ENCODE measurements at regions not wholly inside any gene's neighbourhood (a gene's known extent, or its start where the extent isn't known, plus 50 kb on each side); places are given as distances from the start of the nearest gene placed in this dataset.

DNA sequence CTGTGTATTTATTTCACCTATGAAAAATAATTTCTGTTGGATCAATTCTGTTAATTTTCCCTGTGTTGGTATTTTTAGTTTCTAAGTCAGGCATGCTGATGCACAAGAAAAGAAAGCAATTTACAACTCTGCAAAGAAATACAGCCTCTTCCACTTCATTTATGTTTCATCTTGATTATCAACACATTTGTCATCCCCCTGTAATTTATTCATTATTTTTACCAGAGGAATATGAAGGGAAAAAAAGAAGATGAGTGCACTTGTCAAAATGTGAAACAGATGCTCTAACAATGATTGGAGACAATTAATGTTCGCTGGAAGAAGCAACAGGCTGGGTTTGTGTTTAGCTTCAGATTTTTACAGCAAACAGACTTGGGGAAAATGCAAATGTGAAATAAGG lies 958.5 kb upstream of the SEL1L start:
- no peak for DNase-seq

DNA sequence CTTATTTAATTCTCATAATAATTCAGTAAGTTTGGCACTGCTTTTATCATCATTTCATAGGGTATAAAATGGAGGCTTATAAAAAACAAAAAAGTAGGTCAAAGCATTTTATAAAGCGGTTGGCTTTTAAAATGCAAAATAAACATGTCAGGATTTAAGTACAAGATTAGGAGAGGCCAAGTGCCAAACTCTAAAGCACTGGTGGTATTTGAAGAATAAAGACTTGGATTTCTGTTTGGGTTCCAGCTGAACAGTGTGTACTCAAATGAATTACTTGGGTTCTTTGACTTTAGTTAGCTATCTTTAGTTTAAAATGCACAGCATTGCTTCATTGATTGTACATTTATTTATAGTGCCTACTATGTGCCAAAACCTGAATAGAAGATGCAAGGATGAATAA lies 966.6 kb upstream of the SEL1L start:
- no peak for DNase-seq

DNA sequence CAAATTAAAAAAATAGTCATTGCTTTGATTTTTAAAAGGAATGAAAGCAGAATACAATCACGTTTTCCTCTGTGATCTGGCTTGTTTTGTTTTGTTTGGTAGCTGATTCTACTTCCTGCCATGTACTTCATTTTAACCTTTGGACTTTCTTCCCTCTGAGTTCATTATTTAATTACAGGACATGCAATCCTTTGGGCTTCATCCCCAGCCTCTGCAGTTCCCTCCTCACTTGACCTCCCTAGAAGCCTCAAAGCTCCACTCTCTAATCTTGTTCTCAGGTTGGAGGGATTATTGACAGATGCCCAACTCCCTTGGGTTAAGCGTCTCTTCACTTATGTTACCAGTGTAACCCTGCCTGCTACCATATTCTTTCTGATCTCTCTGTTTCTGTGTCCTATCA lies 967.9 kb upstream of the SEL1L start:
- DNase-seq = no peak

DNA sequence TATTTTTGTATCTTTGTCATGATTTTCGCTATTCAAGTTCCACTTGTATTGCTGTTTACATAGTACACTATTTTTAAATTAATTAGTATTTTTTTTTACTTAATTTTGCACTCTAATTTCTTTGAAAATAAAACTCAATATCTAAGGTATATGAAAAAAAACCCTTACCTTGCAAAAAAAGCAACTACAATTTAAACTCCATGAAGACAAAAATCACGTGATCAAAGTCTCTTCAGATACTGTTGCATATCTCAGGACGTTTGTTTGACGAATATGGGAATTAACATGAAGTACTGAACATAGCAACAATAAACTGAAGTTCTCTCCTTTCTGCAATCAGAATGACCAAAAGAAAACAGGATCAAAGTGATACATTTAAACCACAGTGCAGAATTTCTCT lies 968.4 kb upstream of the SEL1L start:
- no peak for DNase-seq

DNA sequence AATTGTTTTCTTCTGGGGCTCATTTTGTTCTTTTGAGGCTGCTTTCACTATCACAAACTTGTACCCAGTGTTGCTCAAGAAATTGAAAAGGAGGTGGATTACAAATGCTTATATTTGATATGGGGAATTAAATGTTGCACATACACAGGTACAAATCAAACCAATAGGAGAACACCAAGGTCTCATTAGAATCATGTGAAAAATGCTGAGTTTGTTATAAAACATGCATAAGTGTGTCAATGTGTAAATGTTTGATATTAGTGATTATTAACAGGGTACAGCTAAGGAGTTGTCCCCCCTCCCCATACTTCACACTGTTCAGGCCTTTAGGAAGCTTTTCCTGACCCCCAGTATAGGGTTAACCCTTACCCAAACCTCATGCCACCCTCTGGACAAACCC lies 971.2 kb upstream of the SEL1L start:
- no peak for DNase-seq

DNA sequence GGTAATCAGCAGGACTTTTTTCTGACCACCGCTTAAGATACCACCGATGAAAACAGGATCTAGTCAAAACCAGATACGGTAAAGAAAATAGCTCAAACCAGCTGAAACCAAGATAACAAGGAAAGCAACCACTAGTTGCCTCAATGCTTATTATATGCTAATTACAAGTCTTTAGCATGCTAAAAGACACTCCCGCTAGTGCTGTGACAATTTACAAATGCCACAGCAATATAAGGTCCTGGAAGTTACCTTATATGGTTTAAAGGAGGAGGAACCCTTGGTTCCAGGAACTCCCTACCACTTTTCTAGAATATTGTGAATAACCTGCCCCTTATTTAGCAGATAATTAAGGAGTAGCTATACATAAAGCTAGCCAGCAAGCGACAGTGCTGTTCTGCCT lies 976.4 kb upstream of the SEL1L start:
- DNase-seq = no peak

DNA sequence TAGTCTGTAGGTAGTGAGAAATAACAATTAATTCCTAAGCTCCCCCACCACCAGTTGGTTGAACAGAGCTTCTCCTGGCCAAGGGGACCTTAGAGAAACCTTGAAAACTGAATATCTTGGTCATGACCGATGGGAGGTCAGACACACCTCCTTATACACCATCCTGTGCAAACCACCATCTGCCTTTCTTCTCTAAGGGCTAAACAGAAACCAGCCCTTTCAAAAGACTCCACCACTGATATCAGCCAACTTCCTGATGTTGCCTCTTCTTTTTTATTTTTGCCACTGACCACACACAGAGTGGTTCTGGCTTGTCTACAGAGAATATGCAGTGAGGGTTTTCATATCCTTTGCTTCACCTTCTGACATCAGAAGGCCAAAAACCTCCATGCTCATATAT lies 977.7 kb upstream of the SEL1L start:
- DNase-seq = no peak

DNA sequence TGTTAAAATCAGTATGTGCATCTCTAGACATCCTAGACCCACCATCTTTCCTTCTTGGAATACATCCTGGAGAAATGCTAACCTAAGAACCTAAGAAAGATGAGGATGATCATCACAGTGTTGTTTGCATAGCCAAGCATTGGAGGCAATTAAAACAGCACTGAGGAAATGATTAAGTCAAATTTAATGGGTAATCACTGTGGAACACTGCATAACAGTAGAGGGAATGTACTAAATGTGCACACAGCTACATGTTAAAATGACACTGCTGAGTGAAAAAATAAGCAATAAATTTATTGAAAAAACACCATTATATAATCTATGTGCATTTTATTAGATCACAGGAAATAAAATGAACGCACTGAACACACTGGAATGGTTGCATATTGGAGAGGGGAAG lies 987.1 kb upstream of the SEL1L start:
- DNase-seq = no peak

DNA sequence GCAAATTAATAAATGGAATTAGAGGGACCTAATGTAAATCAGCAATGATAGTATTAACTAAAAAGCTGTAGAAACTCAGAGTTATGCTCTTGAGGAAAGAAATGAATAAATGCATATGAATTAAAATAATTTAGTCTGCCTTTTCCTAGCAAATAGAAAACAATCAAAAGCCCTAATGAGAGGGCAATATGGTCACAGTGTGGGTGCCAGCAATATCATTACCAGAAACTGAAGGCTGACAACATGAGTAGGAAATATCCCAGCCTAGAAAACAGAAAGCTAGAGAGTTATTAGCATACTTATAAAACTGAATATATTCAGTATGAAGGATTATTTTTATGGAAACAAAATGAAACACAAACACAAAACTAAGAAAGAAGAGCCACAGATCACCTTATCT lies 987.5 kb upstream of the SEL1L start:
- DNase-seq = no peak

DNA sequence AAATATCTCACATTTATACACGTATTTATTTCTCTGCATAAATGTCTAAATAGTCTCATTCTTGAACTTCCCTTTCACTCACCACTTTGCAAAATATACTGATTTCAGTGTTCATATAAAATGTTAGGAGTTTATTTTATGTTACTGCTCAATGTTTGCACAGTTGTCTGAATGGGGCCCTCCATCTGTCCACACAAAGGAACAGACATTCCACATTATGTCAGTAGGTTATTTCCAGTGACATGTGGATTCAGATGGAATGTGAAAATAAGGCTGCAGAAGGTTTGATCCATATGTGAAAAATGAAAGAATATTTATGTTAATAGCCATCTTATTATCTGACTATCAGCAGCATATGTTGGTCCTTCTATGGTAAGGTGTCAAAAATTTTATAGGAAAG lies 994.4 kb upstream of the SEL1L start:
- no peak for DNase-seq

DNA sequence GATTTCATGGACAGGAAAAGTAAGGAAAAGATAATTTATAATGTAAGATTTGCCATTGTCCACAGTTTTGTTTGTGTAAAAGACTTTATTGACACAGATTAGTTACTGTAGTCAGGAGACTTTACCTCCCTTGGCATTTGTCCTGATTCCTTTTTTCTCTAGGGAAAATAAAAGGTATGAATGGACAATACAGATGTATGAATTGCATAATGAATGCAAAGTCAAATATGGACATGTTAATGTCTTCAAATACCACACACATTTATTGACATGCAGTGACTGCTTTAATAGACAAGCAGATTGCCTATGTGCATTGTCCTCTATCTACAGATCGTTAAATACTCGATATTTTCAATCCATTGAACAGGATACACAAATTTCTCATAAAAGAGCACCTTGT lies 999.7 kb upstream of the SEL1L start:
- DNase-seq = no peak

DNA sequence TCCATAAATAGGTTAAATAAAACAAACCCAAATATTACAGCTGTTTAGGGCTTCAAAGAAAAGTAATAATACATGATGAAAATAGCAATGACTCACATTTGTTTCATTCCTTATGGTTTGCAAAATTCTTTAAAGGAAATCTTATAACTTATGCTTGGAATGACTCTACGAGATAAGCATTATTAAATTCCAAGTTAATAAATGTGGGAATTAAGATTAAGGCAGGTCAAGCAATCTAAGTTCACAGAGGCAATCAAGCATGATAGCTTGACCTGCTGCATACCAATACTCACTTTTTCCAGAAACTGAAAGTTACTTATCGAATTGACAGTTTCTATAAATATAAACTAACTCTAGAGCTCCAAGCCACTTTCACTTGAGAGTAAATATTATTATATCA lies 1002.9 kb upstream of the SEL1L start:
- no peak for DNase-seq

DNA sequence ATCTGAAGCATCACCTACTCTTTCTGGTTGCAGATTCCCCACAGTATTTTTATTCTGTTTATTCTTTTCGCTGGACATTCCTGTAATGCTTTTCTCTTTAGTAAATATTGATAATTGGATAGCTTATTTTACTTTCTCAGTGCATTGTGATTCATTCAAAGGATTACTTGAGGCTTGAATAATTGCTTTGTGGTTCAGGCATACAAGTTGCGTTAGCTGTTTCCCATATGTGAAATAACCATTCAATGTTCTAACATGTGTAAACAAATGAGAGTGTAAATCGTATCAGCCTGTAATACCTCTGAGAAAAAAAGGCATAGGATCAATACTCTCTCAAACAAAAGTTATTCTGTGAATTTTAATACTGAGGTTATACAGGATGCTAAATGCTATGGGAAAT lies 1004.2 kb upstream of the SEL1L start:
- DNase-seq = no peak

DNA sequence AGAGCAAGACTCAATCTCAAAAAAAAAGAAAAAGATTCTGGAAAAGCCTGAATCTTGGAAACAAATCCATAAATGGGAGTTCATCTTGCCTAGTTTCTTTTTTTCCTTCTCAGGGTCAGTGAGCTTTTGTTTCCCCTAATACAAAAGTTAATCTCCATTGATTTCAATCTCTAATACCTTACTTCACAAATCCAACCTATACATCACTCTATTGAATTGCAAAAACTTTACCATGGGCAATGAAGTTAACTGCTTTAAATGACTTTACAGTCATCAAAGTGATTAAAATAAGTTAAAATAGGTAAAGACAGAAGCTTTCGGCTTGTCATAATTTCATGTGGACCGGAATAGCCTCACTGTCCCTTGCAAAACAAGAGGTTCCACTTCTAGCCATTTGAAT lies 1012.7 kb upstream of the SEL1L start:
- DNase-seq = no peak

DNA sequence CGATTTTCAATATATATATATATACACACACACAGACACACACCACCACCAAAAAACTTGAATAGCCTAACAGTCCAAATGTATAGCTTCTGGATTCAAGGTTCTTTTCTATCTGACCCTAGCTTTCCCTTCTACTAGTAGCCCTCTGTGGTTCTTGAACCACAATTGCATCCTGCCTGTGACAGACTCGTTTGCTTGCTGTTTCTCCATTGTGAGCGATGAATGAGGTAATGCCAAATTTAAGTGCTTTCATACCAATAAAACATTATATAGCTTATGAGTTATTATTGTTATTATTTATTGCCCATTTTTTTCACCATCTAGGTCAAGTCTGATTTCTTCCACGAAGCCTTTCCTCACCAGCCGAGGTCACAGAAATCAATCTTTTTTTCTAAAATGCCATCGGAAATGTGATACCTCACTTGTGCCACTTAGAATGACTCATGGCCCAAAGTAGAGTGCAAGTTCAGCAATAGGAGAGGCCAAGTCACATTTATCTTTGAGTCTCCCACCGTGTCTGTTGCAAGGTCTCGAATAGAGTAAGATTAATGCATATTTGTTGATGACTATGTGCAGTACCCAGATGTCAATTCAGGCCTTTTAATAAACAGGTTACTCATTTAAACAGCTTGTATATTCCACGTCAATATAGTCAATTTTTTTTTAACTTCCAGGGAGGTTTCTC lies 1015.8 kb upstream of the SEL1L start:
- DNase-seq = no peak

DNA sequence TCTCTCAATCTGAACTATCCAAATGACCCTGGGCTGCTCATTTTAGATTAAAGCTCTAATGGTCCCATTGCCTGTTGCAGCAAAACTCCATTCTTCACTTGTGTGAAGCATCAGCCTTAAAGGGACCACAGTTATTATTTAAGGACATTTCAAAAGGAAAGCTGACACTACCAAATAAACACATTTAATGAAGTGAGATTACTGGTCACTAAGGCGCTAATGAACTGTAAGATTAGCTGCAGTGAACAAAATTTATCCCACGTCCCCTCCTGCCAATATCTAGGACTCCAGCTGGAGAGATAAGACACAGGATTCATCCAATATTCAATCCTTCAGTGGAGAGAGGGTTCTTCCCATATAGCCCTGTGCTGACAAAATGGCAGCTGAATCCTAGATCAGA lies 1029.2 kb upstream of the SEL1L start:
- DNase-seq = no peak

DNA sequence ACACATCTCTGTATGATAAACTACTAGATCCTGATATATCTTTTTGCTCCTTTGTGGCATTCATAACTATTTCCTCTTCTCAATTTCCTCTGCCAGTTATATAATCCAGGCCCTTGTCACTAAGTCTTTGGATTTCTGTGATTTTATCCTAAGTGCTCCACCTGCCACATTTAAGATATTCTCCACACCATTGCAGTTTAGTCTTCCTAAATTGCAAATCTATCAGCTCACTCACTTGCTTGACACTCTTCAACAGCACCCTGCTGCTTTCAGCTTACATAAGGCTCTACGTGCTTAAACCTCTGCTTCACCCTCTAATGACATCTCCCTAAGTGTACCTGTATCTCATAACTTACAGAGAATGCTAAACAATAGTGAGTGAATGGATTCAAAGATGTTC lies 1032.2 kb upstream of the SEL1L start:
- no peak for DNase-seq

DNA sequence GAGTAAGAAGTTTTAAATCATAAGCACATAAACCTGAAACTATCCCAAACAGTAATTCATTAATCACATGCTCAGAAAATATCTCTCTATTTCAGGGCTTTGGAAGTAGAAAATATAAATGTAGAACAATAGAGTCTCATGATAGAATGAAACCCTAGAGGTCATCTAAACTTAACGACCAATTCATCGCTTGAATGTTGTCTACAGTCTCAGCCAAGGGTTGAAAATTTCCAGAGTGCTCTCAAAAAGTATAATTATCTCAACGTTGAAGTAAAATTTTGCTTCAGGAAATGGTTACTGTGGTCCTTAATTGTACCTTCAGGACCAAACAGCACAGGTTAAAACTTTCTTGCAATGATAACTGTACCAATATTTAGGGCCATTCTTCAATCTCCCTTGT lies 1053.6 kb upstream of the SEL1L start:
- no peak for DNase-seq

DNA sequence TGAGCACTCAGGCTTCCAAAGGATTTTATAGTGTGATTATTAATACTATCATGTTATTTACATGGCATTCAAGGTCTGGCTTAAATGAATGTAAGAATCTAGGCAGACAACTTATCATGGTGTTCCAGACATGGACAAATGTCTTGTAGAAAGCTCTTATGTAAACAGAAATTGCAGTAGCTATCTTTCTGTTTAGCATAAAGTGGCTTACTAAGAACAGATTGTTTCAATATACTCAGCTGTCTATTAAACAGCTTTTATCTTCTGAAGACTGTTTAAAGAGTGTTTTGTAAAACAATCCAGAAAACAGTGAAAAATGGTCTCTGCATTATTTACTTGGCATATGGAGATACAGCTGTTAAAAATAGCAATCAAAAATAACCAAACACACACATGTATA lies 1061.8 kb upstream of the SEL1L start:
- DNase-seq = no peak

DNA sequence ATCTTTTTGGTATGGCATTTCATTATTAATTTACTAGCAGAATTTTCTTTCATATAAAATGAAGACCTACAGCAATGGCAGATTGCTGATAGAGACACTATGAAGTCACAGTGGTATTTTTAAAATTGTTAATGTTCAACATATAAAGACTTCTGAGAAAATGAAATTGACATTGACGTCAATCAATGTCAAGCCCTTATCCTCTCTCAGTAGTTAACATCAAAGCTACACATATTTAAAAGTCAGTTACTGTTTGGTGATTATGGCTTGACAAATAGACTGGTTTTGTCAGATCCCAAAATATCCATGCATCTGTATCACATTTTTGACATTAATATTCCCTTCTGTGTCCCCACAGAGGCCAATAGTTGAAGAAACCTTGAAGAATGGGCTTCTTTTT lies 1069.1 kb upstream of the SEL1L start:
- no peak for DNase-seq

DNA sequence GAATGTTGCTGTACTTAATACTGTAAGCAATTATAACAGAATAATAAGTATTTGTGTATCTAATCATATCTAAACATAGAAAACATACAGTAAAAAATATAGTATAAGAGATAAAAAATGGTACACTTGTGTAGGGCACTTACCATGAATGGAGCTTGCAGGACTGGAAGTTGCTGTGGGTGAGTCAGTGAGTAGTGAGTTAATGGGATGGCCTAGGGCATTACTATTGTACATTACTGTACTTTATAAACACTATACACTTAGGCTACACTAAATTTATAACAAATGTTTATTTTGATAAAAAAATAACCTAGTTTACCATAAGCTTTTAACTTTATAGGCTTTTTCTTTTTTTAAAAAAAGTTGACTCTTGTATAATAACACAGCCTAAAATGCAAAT lies 1071.2 kb upstream of the SEL1L start:
- no peak for DNase-seq

DNA sequence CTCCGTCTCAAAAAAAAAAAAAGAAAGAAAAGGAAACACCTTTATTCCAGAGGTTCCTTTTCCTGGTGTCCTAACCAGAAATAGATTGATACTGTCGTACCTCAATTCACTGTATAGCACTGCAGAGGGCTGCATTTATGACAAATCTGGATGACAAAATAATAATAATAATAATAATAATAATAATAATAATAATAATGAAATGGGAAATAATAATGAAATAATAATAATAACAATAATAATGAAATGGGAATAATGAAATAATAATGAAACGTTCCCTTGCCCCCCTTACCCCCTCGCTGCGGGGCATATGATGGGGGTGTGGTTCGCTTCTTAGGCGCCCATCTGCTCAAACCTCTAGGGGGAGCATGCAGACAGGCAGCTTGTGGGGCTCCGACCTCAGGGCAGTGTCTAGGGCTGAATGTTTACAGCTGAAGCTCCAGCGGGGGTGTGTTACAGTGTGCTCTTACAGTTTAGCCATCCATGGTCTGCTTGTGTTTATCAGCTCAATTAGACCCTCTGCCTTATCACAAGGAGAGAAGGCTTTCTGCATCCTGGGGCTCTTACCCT lies 1088.3 kb upstream of the SEL1L start:
- DNase-seq = no peak

DNA sequence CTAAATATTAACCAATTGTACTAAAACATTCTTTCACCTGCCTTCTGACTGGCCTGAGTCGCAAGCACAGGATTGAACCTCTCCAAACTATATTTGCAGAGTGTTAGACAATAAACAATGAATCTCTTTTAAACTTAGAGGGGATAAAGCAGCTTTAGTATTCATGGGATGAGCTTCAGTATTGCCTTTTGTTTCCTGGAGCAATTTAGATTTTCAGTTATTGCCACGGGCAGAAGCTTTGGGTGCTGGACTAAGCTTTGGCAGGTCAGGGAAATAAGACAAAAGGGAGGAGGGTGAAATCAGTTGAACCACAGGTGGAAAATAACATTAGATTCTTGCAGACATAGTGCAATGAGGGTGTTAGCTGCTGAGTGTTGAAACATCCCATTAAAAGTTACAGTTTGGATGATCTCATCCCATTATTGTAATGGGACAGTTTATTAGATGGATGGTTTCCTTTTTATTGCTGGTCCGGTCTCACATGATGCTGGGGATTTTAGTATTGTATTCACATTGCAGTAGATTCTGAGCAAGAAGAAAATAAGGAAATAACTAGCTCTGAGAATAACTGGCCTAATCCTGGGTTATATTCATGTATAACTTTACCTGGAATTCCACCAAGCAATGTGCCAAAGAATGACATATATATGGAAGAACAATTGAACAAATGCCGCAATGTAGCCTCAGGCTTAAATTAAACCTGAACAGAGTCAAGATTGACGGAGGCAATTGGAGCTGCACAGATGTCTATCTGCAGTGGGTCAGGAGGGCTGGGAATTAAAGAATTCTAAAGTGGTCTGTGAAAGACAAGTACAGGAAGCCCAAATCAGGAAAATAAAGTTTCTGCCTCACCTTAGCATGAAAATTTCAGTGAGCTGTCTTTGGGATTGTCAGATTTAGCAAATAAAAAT lies 1092.8 kb upstream of the SEL1L start:
- DNase-seq = no peak

DNA sequence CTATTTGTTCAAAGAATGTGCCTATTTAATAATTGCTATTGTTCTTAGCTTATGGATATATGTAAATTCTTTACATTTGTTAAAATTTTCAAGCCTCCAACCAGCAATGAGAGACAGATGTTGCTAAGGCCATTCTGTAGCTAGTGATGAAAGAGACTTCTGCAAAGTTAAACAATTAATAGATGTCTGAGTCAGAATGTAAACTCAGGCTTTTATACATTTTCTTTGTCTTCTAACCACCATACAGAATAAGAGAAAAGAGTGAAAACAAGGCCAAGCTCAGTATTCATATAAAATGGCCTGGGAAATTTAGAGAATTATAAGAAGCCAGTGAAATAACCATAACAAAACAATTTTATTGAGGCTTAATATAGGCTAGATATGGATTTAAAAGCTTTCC lies 1102.3 kb upstream of the SEL1L start:
- no peak for DNase-seq
